Ishikawa (cell line): ENCODE measurements at regions not wholly inside any gene's neighbourhood (a gene's known extent, or its start where the extent isn't known, plus 50 kb on each side); places are given as distances from the start of the nearest gene placed in this dataset.
A peak's percentile ranks its signal among the peaks of the same experiment; 100 is the strongest.

Experiments used
- CEBPB ChIP-seq: IDR thresholded peaks from 2 replicates; pipeline ENCODE4 v1.6.1; 2012
- CREB1 ChIP-seq: IDR thresholded peaks from 2 replicates; pipeline ENCODE4 v1.6.1; 2012; ENCODE audit warnings: low read depth
- EGR1 ChIP-seq: IDR thresholded peaks from 2 replicates; pipeline ENCODE4 v1.6.1; 2012
- EP300 ChIP-seq: IDR thresholded peaks from 2 replicates; pipeline ENCODE4 v1.6.1; 2012; ENCODE audit warnings: borderline replicate concordance
- FOXM1 ChIP-seq: IDR thresholded peaks from 2 replicates; pipeline ENCODE4 v1.6.1; 2012; ENCODE audit warnings: low read depth, borderline replicate concordance
- MAX ChIP-seq: IDR thresholded peaks from 2 replicates; pipeline ENCODE4 v1.6.1; 2012
- NFIC ChIP-seq: IDR thresholded peaks from 2 replicates; pipeline ENCODE4 v1.6.1; 2012
- RAD21 ChIP-seq: IDR thresholded peaks from 2 replicates; pipeline ENCODE4 v1.6.1; 2012; ENCODE audit warnings: low read depth
- TAF1 ChIP-seq: IDR thresholded peaks from 2 replicates; pipeline ENCODE4 v1.6.1; 2012; ENCODE audit warnings: low read depth, mild to moderate bottlenecking
- TCF12 ChIP-seq: IDR thresholded peaks from 2 replicates; pipeline ENCODE4 v1.6.1; 2012; ENCODE audit warnings: low read depth
- TEAD4 ChIP-seq: IDR thresholded peaks from 2 replicates; pipeline ENCODE4 v1.6.1; 2012
- USF1 ChIP-seq: IDR thresholded peaks from 2 replicates; pipeline ENCODE4 v1.6.1; 2012
- YY1 ChIP-seq: IDR thresholded peaks from 2 replicates; pipeline ENCODE4 v1.6.1; 2012; ENCODE audit warnings: low read depth
- ZBTB7A ChIP-seq: IDR thresholded peaks from 2 replicates; pipeline ENCODE4 v1.6.1; 2012; ENCODE audit warnings: low read depth
- TF ChIP-seq, protein P1 (sequence below): IDR thresholded peaks from 2 replicates; pipeline ENCODE4 v1.6.1; 2012; ENCODE audit warnings: low read depth, mild to moderate bottlenecking

DNA sequence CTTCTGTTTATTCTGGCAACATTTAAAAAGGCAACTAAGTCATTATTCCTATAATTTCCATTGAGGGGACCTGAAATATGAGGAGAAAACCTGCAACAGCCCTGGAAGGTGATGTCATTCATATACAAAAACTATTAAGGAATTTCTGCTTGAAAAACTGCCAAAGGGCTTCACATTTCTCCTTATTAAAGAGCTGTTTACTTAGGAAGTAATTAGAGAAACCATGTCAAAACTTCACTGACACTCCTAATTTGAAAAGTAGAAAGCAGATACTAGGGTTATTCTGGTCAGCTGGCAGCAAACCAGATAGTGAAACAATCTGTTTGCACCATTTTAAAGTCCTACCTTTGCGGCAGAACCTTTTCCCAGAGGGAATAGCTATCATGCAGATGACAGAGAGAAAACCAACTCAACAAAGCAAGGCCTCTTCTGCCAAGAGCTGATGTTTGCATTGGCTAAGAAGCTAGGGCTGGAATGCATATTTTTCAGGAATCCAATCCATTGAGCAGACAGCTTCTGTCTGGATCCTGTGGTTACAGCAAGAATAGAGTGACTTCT is 592.2 kb upstream of the SYT4 start:
- TF ChIP-seq ZBTB7A (no peak), NFIC (peak; percentile 29)

DNA sequence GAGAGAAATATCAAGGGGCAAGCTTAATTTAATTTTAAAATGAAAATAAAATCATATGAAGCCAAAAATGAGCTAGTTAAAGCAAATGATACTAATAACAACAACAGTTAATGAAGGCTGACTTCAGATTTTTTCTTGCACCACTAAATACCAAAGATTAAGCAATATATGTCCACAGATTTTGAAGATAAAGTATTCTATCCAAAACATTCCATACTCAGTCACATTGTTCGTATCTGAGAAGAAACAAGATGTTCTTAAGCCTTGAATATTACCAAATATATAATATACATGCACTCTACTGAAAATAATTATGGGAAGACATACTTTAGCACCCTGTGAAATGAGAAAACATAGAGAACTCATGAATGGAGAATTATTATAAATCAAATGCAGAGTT is 593.3 kb upstream of the SYT4 start:
- TF ChIP-seq, protein P1, sequence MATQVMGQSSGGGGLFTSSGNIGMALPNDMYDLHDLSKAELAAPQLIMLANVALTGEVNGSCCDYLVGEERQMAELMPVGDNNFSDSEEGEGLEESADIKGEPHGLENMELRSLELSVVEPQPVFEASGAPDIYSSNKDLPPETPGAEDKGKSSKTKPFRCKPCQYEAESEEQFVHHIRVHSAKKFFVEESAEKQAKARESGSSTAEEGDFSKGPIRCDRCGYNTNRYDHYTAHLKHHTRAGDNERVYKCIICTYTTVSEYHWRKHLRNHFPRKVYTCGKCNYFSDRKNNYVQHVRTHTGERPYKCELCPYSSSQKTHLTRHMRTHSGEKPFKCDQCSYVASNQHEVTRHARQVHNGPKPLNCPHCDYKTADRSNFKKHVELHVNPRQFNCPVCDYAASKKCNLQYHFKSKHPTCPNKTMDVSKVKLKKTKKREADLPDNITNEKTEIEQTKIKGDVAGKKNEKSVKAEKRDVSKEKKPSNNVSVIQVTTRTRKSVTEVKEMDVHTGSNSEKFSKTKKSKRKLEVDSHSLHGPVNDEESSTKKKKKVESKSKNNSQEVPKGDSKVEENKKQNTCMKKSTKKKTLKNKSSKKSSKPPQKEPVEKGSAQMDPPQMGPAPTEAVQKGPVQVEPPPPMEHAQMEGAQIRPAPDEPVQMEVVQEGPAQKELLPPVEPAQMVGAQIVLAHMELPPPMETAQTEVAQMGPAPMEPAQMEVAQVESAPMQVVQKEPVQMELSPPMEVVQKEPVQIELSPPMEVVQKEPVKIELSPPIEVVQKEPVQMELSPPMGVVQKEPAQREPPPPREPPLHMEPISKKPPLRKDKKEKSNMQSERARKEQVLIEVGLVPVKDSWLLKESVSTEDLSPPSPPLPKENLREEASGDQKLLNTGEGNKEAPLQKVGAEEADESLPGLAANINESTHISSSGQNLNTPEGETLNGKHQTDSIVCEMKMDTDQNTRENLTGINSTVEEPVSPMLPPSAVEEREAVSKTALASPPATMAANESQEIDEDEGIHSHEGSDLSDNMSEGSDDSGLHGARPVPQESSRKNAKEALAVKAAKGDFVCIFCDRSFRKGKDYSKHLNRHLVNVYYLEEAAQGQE = no peak
- no peak for TF ChIP-seq CREB1
- no peak for TF ChIP-seq CEBPB
- TF ChIP-seq NFIC = no peak
- TF ChIP-seq EGR1 = no peak
- TF ChIP-seq RAD21 = no peak
- TF ChIP-seq YY1 = no peak
- TF ChIP-seq TEAD4 = no peak
- TF ChIP-seq EP300 = no peak
- TF ChIP-seq MAX = no peak
- TF ChIP-seq TAF1 = no peak
- TF ChIP-seq USF1 = no peak

DNA sequence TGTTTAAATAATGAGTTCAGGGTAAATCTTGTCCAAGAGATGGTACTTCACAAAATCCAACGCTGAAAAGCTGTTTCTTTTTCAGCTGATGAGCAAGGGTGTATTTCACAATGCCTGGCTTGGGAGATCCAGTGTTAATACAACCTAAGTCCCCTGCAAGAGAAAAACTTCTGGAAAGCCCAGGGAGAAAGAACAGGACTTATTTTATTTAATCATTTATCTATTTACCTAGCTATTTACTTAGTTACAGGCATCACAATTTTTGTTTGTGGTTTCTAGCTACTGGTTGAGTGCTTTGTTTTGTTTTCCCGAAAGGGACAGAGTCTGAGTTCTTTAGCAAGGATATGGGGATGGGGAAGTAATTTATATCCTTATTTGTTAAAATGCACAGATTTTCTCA is 598.2 kb upstream of the SYT4 start:
- no peak for TF ChIP-seq FOXM1

DNA sequence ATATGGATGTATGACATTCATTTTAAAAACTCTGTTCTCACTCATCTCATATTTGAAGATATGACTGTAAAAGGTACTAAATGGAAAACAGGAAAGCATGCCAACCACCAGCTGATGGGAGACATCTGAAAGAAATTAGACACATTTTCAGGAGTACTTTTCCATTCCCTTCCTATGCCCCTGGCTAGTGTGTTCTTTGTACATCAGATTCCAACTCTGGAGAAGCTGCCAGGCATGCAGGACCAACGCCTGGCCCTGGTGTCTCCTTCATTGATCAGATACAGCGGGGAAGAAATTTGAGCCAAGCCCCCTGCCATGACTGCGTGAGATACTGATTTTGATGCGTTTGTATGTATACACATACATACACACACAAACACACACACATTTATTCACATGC is 599.0 kb upstream of the SYT4 start:
- TF ChIP-seq CEBPB = no peak
- TF ChIP-seq NFIC = no peak
- no peak for TF ChIP-seq MAX
- no peak for TF ChIP-seq TEAD4
- TF ChIP-seq EGR1 = no peak
- TF ChIP-seq TAF1 = no peak
- no peak for TF ChIP-seq EP300
- TF ChIP-seq YY1 = no peak
- TF ChIP-seq RAD21 = no peak
- TF ChIP-seq, protein P1 = no peak
- no peak for TF ChIP-seq FOXM1
- TF ChIP-seq ZBTB7A = no peak
- TF ChIP-seq TCF12 = no peak

DNA sequence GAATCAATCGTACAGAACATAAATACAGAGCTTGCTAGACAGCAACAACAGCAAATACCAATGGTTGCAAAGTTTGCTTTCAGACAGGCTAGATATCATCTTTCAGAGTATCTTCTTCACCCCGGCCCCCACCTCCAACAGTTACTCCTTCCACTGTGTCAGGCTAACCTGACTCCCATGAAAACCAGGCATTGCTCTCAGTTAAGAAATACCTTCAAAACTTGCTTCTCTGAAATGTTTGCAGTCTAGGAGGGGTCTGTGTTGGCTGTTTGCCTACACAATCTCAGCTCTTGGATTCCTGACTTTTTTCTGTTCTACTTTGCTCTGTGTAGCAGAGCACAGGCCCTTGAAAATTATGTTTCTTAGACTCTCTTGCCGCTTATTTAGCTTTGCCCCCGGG is 599.5 kb upstream of the SYT4 start:
- TF ChIP-seq USF1 (no peak), CEBPB (no peak), CREB1 (no peak), ZBTB7A (no peak), FOXM1 (no peak), EGR1 (no peak), TAF1 (no peak), RAD21 (no peak), YY1 (no peak), EP300 (no peak), TEAD4 (no peak), MAX (no peak), NFIC (no peak)
- TF ChIP-seq, protein P1 = no peak
